ENCODE measurements at regions not wholly inside any gene's neighbourhood (a gene's known extent, or its start where the extent isn't known, plus 50 kb on each side); places are given as distances from the start of the nearest gene placed in this dataset.
A peak's percentile ranks its signal among the peaks of the same experiment; 100 is the strongest.

- Histone ChIP-seq H3F3A (ENCODE audit: insufficient read depth, low read length, poor library complexity, severe bottlenecking) (no peaks in the 10 kb centered on the region), H3K27ac (ENCODE audit: low read length) (no peak overlapping the region), H3K9me3 (ENCODE audit: low read length) (no peaks in the 10 kb centered on the region), H4K20me1 (ENCODE audit: insufficient read depth) (no peaks in the 10 kb centered on the region), H3K36me3 (ENCODE audit: insufficient read depth, low read length) (no peaks in the 10 kb centered on the region), H3K79me2 (replicated peaks; ENCODE audit: insufficient read depth, low read length) (no peaks in the 10 kb centered on the region), H3K9ac (ENCODE audit: low read length) (no peak overlapping the region), H3K4me2 (ENCODE audit: low read length) (no peak overlapping the region), H3K4me3 (ENCODE audit: low read length) (no peak overlapping the region), H3K27me3 (ENCODE audit: insufficient read depth, low read depth, low read length) (no peaks in the 10 kb centered on the region), H3K9me2 (ENCODE audit: insufficient read depth, low read length) (no peaks in the 10 kb centered on the region), H2AFZ (ENCODE audit: low read depth, low read length) (no peak overlapping the region)
- TF ChIP-seq MXI1 (conservative IDR thresholded peaks at IDR 0.05; ENCODE audit: poor library complexity, severe bottlenecking) (no peak), RAD21 (conservative IDR thresholded peaks at IDR 0.05) (peak; percentile 59), EZH2 (IDR thresholded peaks at IDR 0.05; ENCODE audit: borderline replicate concordance, insufficient read depth, low read length, poor library complexity, severe bottlenecking) (no peak), CTCF (IDR thresholded peaks at IDR 0.05; ENCODE audit: poor library complexity, severe bottlenecking) (peak; percentile 42), EP300 (conservative IDR thresholded peaks at IDR 0.05; ENCODE audit: poor library complexity, severe bottlenecking) (no peak), TAF1 (IDR thresholded peaks at IDR 0.05; ENCODE audit: low read depth) (no peak), REST (IDR thresholded peaks at IDR 0.05; ENCODE audit: borderline replicate concordance) (no peak), SMC3 (conservative IDR thresholded peaks at IDR 0.05; ENCODE audit: poor library complexity) (peak; percentile 39), POLR2AphosphoS5 (IDR thresholded peaks at IDR 0.05) (no peak)
Observed at GRCh38 chr15:36208868-36209582, 370.4 kb upstream of the CDIN1 start.

GRCh38 chr15:36210426-36210825 lies 369.0 kb upstream of the CDIN1 start:
- H3K4me3 ChIP-seq (ENCODE audit: low read length), result no peak overlapping the region
- no peak overlapping the region for H3K4me2 ChIP-seq (ENCODE audit: low read length)
- H3K36me3 ChIP-seq (ENCODE audit: insufficient read depth, low read length), result no peaks in the 10 kb centered on the region
- H3K9me2 ChIP-seq (ENCODE audit: insufficient read depth, low read length), result no peaks in the 10 kb centered on the region
- H3F3A ChIP-seq (ENCODE audit: insufficient read depth, low read length, poor library complexity, severe bottlenecking), result no peaks in the 10 kb centered on the region
- no peaks in the 10 kb centered on the region for H3K9me3 ChIP-seq (ENCODE audit: low read length)
- H3K27me3 ChIP-seq (ENCODE audit: insufficient read depth, low read depth, low read length), result no peaks in the 10 kb centered on the region
- TF ChIP-seq EZH2 (IDR thresholded peaks at IDR 0.05; ENCODE audit: borderline replicate concordance, insufficient read depth, low read length, poor library complexity, severe bottlenecking) (no peak), RAD21 (conservative IDR thresholded peaks at IDR 0.05) (no peak), POLR2AphosphoS5 (IDR thresholded peaks at IDR 0.05) (no peak), CTCF (IDR thresholded peaks at IDR 0.05; ENCODE audit: poor library complexity, severe bottlenecking) (no peak), SMC3 (conservative IDR thresholded peaks at IDR 0.05; ENCODE audit: poor library complexity) (no peak), EP300 (conservative IDR thresholded peaks at IDR 0.05; ENCODE audit: poor library complexity, severe bottlenecking) (no peak), REST (IDR thresholded peaks at IDR 0.05; ENCODE audit: borderline replicate concordance) (no peak), MXI1 (conservative IDR thresholded peaks at IDR 0.05; ENCODE audit: poor library complexity, severe bottlenecking) (no peak), TAF1 (IDR thresholded peaks at IDR 0.05; ENCODE audit: low read depth) (no peak)
- H3K27ac ChIP-seq (ENCODE audit: low read length), result no peak overlapping the region
- H3K9ac ChIP-seq (ENCODE audit: low read length), result no peak overlapping the region
- no peak overlapping the region for H2AFZ ChIP-seq (ENCODE audit: low read depth, low read length)
- H3K79me2 ChIP-seq (replicated peaks; ENCODE audit: insufficient read depth, low read length), result no peaks in the 10 kb centered on the region
- no peaks in the 10 kb centered on the region for H4K20me1 ChIP-seq (ENCODE audit: insufficient read depth)

Data from neural cell (in vitro differentiated cells).